GM12878 (cell line): ENCODE measurements at regions not wholly inside any gene's neighbourhood (a gene's known extent, or its start where the extent isn't known, plus 50 kb on each side); places are given as distances from the start of the nearest gene placed in this dataset.

Source experiments
- ATAC-seq: fragments of 200-7000 bp; cut with Tn5 transposase; 3 replicates; pipeline ENCODE4 v1.9.1; 2020; ENCODE audit warnings: mild to moderate bottlenecking, moderate library complexity
- BruUV-seq: library from RNA; stranded (reverse); fragments of 400-500 nt; replicated peaks from 2 replicates; lab custom pipeline; 2021; lab: Mats Ljungman, UMichigan
- CTCF ChIA-PET: fragments of 300-600 bp; sonication (Branson Sonifier 250); formaldehyde crosslinking; extraction: SDS; loops from one replicate; lab custom pipeline; 2021; ENCODE audit warnings: inconsistent platforms; lab: Yijun Ruan, JAX
- POLR2A ChIA-PET: fragments of 350-600 bp; formaldehyde crosslinking; extraction: SDS; loops from one replicate; lab custom pipeline; 2021; ENCODE audit warnings: inconsistent platforms; lab: Charles Lee
- RAD21 ChIA-PET: fragments of 300-600 bp; sonication (Branson Sonifier 250); formaldehyde crosslinking; loops from one replicate; lab custom pipeline; 2023; ENCODE audit warnings: antibody characterized with exemption; ENCODE audit not compliant: unreplicated experiment; lab: Charles Lee
- SMC1A ChIA-PET: fragments of 300-600 bp; sonication (Branson Sonifier 250); formaldehyde crosslinking; loops from one replicate; lab custom pipeline; 2023; ENCODE audit not compliant: unreplicated experiment, uncharacterized antibody; lab: Charles Lee
- DNase-seq: peaks from one replicate; pipeline ENCODE4 v3.0.0-alpha.2; 2011; ENCODE audit warnings: low read depth, low spot score
- FAIRE-seq: peaks from 3 replicates; lab custom pipeline; 2011; peaks lifted over from hg19 to GRCh38; lab: Jason Lieb, UNC
- H2AFZ ChIP-seq: 2 replicates; pipeline ENCODE4 v1.6.0; 2011; ENCODE audit warnings: low read depth, low read length, control low read depth; ENCODE audit not compliant: control insufficient read depth
- H3K27ac ChIP-seq: 2 replicates; pipeline ENCODE4 v1.5.1; 2011; ENCODE audit warnings: control low read depth; ENCODE audit not compliant: control insufficient read depth, insufficient read depth
- H3K27me3 ChIP-seq, 2 experiments: replicated peaks in 1 of 2; 2 replicates each; pipeline versions ENCODE4 v1.6.0 to v1.6.1; 2011; ENCODE audit warnings: low read length in 1 of 2; ENCODE audit not compliant: control insufficient read depth in 2 of 2, insufficient read depth in 2 of 2
- H3K36me3 ChIP-seq, 2 experiments: 2 replicates each; pipeline ENCODE4 v1.5.1; 2011; ENCODE audit warnings: low read length in 1 of 2; ENCODE audit not compliant: control insufficient read depth in 2 of 2, insufficient read depth in 2 of 2
- H3K4me1 ChIP-seq: 2 replicates; pipeline ENCODE4 v1.6.1; 2011; ENCODE audit warnings: mild to moderate bottlenecking, low read length, moderate library complexity, mixed read lengths; ENCODE audit not compliant: control insufficient read depth, insufficient read depth
- H3K4me2 ChIP-seq: 2 replicates; pipeline ENCODE4 v1.6.0; 2011; ENCODE audit warnings: control low read depth; ENCODE audit not compliant: control insufficient read depth, insufficient read depth
- H3K4me3 ChIP-seq: fragments of 200-600 bp; sonication (generic); 2 replicates; pipeline ENCODE4 v1.5.1; 2016
- H3K79me2 ChIP-seq: 2 replicates; pipeline ENCODE4 v1.6.0; 2011; ENCODE audit warnings: low read length; ENCODE audit not compliant: control insufficient read depth, insufficient read depth
- H3K9ac ChIP-seq: 2 replicates; pipeline ENCODE4 v1.8.0; 2011; ENCODE audit warnings: low read length, control low read depth, mixed read lengths; ENCODE audit not compliant: control insufficient read depth, insufficient read depth
- H3K9me3 ChIP-seq: replicated peaks from 3 replicates; pipeline ENCODE4 v1.5.1; 2011; ENCODE audit warnings: mild to moderate bottlenecking, low read length; ENCODE audit not compliant: control insufficient read depth, insufficient read depth
- H4K20me1 ChIP-seq: 2 replicates; pipeline ENCODE4 v1.6.0; 2011; ENCODE audit not compliant: control insufficient read depth, insufficient read depth
- IKZF2 ChIP-seq, 2 experiments: fragments of 450-650 bp; IDR thresholded peaks; 2 replicates each; pipeline ENCODE4 v1.6.1; 2017; ENCODE audit warnings: mild to moderate bottlenecking in 2 of 2, moderate library complexity in 2 of 2
- NR2F1 ChIP-seq: fragments of 450-650 bp; conservative IDR thresholded peaks from 2 replicates; pipeline ENCODE4 v1.6.1; 2017; ENCODE audit warnings: mild to moderate bottlenecking
- SPI1 ChIP-seq: IDR thresholded peaks from 2 replicates; pipeline ENCODE4 v1.6.1; 2011; ENCODE audit warnings: low read depth, mild to moderate bottlenecking, low read length, moderate library complexity, borderline replicate concordance; ENCODE audit not compliant: insufficient read depth
- ZBED1 ChIP-seq: IDR thresholded peaks from 2 replicates; pipeline ENCODE4 v1.6.1; 2016; ENCODE audit warnings: borderline replicate concordance
- WGBS: methylation state at CpG from one replicate; pipeline ENCODE4 v1.1.6; 2016; ENCODE audit warnings: low lambda C conversion rate; ENCODE audit not compliant: insufficient replicate concordance, insufficient coverage; ENCODE audit errors: missing lambda C conversion rate; 5-methylcytosine and 5-hydroxymethylcytosine counted together
- in situ Hi-C: fragments of 300-500 bp; cut with MboI; formaldehyde crosslinking; loops from 9 replicates; pipeline ENCODE4 v1.14.3; 2018; ENCODE audit warnings: mixed read lengths
- intact Hi-C: fragments of 100-400 bp; cut with micrococcal nuclease; formaldehyde crosslinking; loops from one replicate; pipeline ENCODE4 v1.14.2; 2022; ENCODE audit not compliant: unreplicated experiment
- TF ChIP-seq, protein P1 (sequence below): fragments of 450-650 bp; IDR thresholded peaks from 2 replicates; pipeline ENCODE4 v1.6.1; 2017; ENCODE audit warnings: mild to moderate bottlenecking, low read depth, inconsistent platforms; ENCODE audit not compliant: poor library complexity, severe bottlenecking

DNA sequence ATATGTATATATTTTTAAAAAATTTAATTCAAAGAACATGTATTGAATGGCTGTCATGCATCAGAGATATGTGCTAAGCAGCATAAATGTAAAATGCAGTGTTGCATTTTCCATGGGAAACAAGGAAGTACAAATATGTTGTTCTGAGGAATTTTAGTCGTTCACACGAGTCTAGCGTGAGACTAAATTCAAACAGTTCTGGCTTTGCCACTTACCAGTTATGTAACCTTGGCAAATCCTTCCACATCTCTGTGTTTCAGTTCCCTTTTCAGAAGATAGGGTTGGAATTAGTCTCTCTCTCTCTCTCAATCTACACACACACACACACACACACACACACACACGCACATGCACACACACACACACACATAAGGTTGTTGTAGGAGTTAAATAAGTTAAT, 305.4 kb downstream of the UTRN start:
- TF ChIP-seq IKZF2 (IDR thresholded peaks at IDR 0.05) (peak; percentile 20 to 46; a peak in 2 of 4 replicates), NR2F1 (no peak), SPI1 (peak; percentile 63; the same call in 1 of the 2 replicates), ZBED1 (no peak)
- TF ChIP-seq, protein P1, sequence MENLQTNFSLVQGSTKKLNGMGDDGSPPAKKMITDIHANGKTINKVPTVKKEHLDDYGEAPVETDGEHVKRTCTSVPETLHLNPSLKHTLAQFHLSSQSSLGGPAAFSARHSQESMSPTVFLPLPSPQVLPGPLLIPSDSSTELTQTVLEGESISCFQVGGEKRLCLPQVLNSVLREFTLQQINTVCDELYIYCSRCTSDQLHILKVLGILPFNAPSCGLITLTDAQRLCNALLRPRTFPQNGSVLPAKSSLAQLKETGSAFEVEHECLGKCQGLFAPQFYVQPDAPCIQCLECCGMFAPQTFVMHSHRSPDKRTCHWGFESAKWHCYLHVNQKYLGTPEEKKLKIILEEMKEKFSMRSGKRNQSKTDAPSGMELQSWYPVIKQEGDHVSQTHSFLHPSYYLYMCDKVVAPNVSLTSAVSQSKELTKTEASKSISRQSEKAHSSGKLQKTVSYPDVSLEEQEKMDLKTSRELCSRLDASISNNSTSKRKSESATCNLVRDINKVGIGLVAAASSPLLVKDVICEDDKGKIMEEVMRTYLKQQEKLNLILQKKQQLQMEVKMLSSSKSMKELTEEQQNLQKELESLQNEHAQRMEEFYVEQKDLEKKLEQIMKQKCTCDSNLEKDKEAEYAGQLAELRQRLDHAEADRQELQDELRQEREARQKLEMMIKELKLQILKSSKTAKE: no peak
- no peaks in the 10 kb centered on the region for H3K27me3 ChIP-seq
- peaks cover 0 to 2% of the 10 kb centered on the region in 2 experiments; a peak in 2 of 4 replicates for H3K36me3 ChIP-seq
- no peak overlapping the region for H2AFZ ChIP-seq
- POLR2A ChIA-PET: no interaction called here
- 76% methylated on average over 4 of the region's 4 CpGs for WGBS
- FAIRE-seq: no peak
- H3K4me3 ChIP-seq: no peak overlapping the region
- CTCF ChIA-PET: interaction anchor here (0.7 kb wide), 1 partner anchor 189 kb away, joined by 3 read pairs; no protein-coding TSS in a partner anchor
- RAD21 ChIA-PET: no interaction called here
- SMC1A ChIA-PET: interaction anchor here (1.0 kb wide), 1 partner anchor 10 kb away, joined by 3 read pairs; no protein-coding TSS in a partner anchor
- H3K27ac ChIP-seq: no peak overlapping the region
- no TSS peak for BruUV-seq
- no peak overlapping the region for H3K9ac ChIP-seq
- no peaks in the 10 kb centered on the region for H3K79me2 ChIP-seq
- H3K4me1 ChIP-seq: peaks cover 11% of the 10 kb centered on the region; the same call in 1 of the 2 replicates
- intact Hi-C loops (no loop called here), in situ Hi-C loops (no loop called here)
- no peaks in the 10 kb centered on the region; the same call in 2 of the 3 replicates for H3K9me3 ChIP-seq
- no peak overlapping the region for H3K4me2 ChIP-seq
- no peak for ATAC-seq
- no peak for DNase-seq
- H4K20me1 ChIP-seq: 0 out of 2 replicates have a peak, but pooled peaks cover 3% of the 10 kb centered on the region
